SIG-M5 treated with dmso at 0.1 percent for 504 hours (cell line): ENCODE measurements at regions not wholly inside any gene's neighbourhood (a gene's known extent, or its start where the extent isn't known, plus 50 kb on each side); places are given as distances from the start of the nearest gene placed in this dataset.
"Not testable (repeated sequence)": the region's sequence is repeated elsewhere in the genome, so short reads cannot be mapped to it uniquely, and the experiment has no call there.

Source experiments
- DNase-seq: peaks from one replicate; lab custom pipeline; 2025; ENCODE audit not compliant: unreplicated experiment; lab: John Stamatoyannopoulos, UW

DNA sequence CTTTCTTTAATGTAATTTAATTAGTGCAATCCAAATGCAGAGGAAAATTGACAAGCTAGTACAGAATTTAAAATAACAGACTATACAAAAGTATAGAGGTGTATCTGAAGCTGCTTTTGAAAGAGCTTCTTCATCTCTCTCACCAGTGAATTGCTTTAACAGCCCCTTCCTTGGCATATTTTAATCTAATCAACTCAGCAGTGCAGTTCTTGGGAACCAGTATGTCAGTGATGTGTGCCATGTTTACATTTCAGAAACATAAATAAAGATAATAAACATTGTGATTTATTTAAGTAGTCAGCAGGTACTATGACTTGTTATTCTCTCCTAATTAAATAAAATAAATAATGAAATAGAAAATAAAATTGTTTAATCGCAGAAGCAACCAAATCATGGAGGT lies 1260.6 kb downstream of the NCAM2 start:
- no peak for DNase-seq

- DNase-seq = no peak
These were observed 1262.1 kb downstream of the NCAM2 start for GRCh38 chr21:22260274-22260673.

DNA sequence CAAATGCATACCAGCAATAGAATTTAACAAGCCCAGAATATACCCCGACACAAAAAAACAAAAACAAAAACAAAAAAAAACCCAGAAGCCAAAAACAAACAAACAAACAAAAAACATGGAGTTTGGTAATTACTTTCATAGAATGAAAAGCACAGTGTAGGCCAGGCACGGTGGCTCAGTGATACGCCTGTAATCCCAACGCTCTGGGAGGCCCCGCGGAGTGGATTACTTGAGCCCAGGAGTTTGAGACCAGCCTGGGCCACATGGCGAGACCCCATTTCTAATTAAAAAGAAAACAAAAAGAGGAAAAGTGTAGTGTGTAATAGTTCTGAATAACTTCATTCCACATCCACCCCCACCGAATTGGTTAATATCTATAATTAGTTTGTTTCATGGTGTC lies 1265.7 kb downstream of the NCAM2 start:
- DNase-seq = no peak

GRCh38 chr21:22277341-22277740 lies 1279.1 kb downstream of the NCAM2 start:
- no peak for DNase-seq

DNA sequence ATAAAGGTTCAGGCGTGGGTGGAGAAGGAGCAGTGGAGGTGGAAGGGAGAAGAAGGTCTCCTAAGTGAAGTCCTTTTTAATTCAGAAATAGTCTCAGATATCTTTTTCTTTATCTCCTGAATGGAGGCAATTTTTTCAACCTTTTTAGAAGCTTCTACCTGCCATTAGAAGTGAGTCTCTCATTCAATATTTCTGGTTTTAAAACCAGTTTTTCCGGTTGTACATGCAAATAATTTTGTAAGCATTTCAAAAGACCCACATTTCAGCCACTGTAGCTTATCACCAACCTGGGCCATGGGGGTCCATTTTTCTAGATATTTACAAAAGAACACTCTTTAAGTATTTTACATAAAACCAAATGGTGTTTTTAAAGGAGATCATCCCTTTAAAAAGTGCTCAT lies 1280.2 kb downstream of the NCAM2 start:
- DNase-seq = no peak

DNA sequence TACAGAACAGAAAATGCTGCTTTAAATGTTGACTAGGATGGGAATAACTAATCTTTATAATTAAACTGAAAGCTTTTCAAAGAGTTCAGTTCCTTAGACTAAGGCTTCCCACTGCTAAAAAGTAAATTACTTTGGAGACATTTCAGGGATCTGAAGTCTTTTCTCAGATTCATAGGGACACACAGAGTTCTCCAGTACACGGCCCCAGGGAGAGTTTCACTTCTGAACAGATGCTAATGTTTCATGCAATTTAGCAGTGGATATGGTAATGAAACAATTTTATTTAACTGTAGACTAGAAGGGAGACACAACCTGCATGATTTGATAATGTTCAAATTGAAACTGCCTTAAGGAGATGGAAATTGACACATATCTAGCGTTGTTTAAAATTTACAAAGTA lies 1282.6 kb downstream of the NCAM2 start:
- DNase-seq = no peak

- DNase-seq = no peak
These were observed 1290.8 kb downstream of the NCAM2 start for GRCh38 chr21:22288885-22289499.

DNA sequence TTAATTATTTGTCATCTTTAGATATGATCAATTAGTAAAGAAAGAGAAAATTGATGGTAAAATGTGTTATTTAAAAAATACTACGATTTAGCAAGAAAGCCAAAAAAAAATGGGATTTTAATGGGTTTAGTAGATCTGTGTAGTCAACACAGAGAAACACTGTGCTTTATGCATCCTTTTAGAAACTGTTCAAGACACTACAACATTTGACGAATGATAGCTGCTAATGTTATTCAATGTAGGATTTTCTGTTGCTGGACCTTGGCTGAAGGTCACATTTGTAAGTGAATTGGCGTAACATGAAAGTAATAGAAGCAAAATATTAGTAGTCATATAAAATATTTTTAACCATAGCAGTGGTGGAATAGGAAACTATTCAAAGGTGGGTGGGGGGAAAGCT lies 1293.9 kb downstream of the NCAM2 start:
- no peak for DNase-seq

DNA sequence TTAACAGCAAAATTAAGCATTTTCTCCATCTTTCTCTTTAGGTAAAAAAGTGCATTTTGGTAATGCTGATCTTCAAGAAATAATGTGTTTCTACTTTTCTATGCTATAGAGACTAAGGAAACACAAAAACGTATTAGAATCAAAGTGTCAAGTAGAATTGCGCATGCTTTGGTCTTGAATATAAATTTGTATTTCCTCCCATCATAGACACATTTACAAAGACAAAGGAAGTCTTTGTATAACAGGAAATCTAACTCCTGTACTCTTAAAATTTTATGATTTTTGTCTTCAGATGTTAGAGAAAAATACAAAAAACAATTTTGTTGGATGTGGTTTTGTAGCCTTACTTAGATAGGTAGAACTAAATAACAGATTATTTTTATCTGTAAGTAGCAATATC lies 1299.4 kb downstream of the NCAM2 start:
- DNase-seq = no peak

GRCh38 chr21:22311741-22312462 lies 1313.7 kb downstream of the NCAM2 start:
- DNase-seq = no peak

DNA sequence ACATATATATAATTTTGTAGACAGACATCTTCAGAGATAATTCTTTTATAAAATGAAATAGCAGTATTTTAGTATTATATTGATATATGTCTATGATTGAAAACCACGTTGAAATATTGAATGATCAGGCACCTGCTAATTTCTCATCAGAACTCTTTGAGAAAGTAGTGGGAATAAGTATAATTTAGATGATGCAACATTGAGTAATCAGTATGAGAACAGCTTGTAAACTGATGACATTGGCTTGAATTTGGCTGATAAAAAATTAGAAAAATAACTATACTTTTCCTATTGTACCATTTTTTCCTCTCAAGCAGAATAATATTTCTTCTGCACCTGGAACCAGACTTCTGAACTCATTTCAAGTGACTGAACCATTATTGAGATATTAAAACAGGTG lies 1316.8 kb downstream of the NCAM2 start:
- no peak for DNase-seq

DNA sequence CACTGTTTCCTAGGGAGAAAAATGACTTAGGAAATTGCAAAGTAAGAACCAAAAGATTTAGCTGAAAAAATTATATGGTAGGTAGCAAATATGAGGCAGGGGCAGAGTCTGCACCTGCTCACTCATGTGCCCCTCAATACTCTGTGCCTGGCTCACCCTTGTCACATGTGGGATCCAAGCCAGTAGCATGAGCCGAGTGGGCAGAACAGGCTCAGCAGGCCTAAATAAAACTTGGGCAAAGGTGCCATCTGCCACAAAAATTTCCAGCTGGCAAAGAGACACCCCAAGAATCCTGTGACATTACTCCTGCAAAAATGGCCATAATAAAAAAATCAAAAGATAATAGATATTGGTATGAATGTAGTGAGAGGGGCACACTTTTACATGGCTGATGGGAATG lies 1321.2 kb downstream of the NCAM2 start:
- no peak for DNase-seq

GRCh38 chr21:22342889-22343288 lies 1344.7 kb downstream of the NCAM2 start:
- DNase-seq = no peak

DNA sequence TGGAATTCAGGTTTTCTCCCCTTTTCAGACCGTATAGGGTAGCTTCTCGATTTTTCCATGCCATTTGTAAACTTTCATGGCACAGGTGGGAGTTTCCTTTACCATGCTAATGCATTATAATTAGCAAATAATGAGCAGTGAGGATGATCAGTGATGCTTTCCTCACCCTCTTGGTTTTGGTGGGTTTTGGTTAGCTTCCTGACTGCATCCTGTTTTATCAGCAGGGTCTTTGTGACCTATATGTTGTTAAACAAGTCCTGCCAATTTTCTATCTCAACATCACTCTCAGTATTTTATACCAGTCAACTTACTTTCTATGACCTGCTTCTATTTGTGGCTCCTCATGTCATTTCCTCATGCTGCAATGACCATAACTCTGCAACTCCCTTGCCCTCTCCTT lies 1345.1 kb downstream of the NCAM2 start:
- no peak for DNase-seq

GRCh38 chr21:22343721-22344120 lies 1345.5 kb downstream of the NCAM2 start:
- DNase-seq = no peak

GRCh38 chr21:22345624-22346023 lies 1347.4 kb downstream of the NCAM2 start:
- DNase-seq = no peak

GRCh38 chr21:22346576-22346975 lies 1348.4 kb downstream of the NCAM2 start:
- DNase-seq = no peak

DNA sequence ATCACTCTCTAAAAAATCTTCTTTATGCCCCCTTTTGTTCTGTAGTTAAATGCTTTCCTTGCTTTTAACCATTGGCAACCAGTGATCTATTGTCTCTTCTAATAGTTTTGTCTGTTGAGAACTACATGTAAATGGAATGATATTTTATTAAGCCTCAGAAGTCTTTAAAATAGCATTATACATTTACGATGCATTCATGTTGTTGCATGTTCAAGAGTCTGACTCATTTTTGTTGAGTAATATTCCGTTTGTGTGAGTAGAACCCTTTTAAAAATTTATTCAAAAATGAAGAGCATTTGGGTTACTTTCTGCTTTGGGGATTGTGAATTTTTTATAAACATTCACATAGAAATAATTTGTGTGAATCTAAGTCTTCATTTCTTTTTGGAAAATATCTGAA lies 1352.9 kb downstream of the NCAM2 start:
- no peak for DNase-seq

DNA sequence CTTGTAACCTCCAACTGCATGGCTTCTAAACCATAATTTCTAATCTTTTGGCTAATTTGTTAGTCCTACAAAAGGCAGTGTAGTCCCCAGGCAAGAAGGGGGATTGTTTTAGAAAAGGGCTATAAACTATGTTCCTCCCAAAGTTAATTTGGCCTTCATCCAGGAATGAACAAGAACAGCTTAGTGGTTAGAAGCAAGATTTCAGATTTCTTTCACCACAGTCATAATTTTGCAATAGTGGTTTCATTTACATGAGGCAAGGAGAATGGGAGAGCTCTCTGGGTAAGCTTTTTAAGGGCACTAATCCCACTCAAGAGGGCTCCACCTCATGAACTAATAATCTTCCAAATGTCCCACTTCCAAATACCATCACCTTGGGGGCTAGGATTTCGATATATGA lies 1353.9 kb downstream of the NCAM2 start:
- DNase-seq = peak; percentile 17

- DNase-seq = no peak
These were observed 1357.7 kb downstream of the NCAM2 start for GRCh38 chr21:22355949-22356348.

- DNase-seq = no peak
These were observed 1358.5 kb downstream of the NCAM2 start for GRCh38 chr21:22356663-22357062.

GRCh38 chr21:22359599-22359998 lies 1361.4 kb downstream of the NCAM2 start:
- not testable (repeated sequence) for DNase-seq

- no peak for DNase-seq
These were observed 1365.3 kb downstream of the NCAM2 start for GRCh38 chr21:22363504-22363903.
